GM12873 (cell line): ENCODE measurements at regions not wholly inside any gene's neighbourhood (a gene's known extent, or its start where the extent isn't known, plus 50 kb on each side); places are given as distances from the start of the nearest gene placed in this dataset.

Source experiments
- CTCF ChIP-seq: IDR thresholded peaks from 2 replicates; pipeline ENCODE4 v1.5.1; 2012; ENCODE audit warnings: low read depth, mild to moderate bottlenecking, moderate library complexity, low read length, control low read depth; ENCODE audit not compliant: insufficient read depth; ENCODE audit errors: missing control alignments

- no peak for TF ChIP-seq CTCF
Observed at GRCh38 chr13:99080131-99080530, 102.3 kb upstream of the DOCK9 start.

GRCh38 chr13:99083981-99084380, 106.1 kb upstream of the DOCK9 start:
- no peak for TF ChIP-seq CTCF

DNA sequence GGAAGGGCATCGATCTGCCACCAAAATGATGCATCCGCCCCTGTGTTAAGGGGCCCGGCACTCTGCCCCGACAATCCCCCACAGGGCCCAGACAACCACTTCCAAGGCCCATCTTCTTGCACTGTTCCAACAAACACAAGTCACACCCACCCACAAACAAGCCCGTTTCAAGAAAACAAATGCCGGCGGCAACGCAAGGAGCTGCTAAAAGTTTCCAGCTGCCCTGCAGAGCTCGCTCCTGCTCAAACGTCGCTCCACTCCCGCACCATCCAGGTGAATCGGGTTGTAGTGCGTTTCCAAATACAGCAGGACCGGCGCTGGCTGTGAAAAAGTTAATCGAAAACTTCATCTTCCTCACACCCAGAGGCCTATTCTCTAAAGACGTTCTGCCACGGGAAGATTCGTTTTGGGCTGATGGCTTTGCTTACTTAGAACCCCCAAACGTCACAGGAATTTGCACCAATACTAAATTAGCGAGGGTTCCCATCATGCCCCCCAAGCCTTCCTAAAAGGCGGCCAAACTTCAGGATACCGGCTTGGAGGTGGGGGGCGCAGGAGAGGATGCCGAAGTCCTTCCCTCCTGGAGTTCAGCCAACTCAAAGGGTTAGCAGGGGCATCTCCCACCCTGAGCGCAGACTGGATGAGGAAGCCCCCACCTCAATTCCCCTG, 107.4 kb upstream of the DOCK9 start:
- TF ChIP-seq CTCF, result no peak

DNA sequence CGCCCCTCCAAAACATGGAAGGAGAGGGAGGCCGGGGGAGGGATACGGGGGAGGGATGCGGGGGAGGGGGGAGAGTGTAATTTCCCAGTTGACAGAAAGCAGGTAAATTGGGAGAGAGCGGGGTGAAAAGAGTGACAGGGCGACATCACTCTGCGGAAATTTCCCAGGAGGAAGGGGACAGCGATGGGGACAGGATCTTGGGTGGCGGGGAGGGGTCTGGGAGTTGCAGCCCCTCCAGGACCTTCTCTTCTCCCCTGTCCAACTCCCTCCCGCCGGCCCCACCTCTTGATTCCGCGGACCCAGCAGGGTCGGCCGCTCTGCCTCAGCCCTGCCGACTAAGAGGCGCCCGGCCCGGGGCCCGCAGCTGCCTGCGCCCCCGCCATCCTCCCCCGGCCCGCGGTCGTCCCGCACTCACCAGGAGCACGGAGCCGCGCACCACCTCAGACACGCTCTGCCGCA, 108.0 kb upstream of the DOCK9 start:
- no peak for TF ChIP-seq CTCF

DNA sequence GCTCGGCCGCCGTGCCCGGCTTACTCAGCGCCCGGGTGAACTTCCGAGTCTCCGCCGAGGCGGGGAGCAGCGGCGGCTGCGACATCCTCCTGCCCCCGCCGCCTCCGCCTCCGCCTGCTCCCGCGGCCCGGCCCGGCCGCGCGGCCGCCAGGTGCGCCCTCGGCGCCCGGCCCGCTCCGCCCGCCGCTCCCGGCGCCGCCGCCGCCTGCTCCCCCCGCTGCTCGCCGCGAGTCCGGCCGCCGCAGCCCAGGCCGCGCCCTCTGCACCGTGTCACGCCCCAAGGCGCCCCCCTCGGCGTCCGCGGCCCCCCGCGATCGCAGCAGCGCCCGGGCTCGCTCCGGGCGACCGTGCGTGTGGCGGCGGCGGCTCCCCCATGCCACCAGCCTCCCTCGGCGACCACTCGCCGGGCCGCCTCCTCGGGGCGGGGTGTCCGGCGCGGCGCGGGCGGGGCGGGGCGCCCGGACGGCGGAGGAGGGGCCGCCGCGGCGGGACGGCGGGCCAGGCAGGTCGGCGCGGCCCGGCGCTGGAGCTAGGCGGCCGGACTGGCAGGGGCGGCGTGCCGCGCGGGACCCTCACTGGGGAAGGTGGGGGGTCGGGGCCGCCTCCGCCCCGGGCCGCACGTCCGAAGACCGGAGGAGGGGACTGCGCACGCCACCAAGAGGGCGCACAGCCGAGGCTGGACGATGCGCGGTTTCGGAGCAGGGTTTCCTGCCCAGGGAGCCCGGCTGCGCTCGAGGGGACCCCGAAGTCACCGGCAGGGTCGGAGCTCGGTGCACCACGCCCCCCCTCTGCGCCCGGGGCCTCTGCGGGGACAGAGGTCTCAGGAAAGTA, 108.6 kb upstream of the DOCK9 start:
- no peak for TF ChIP-seq CTCF

GRCh38 chr13:99087098-99087953, 109.5 kb upstream of the DOCK9 start:
- no peak for TF ChIP-seq CTCF

- TF ChIP-seq CTCF, result no peak
Observed at GRCh38 chr13:99087954-99088491, 110.2 kb upstream of the DOCK9 start.
